ENCODE measurements at regions not wholly inside any gene's neighbourhood (a gene's known extent, or its start where the extent isn't known, plus 50 kb on each side); places are given as distances from the start of the nearest gene placed in this dataset.

GRCh38 chr4:96150466-96150865 lies 310.6 kb downstream of the PDHA2 start:
- TF ChIP-seq, protein P1, sequence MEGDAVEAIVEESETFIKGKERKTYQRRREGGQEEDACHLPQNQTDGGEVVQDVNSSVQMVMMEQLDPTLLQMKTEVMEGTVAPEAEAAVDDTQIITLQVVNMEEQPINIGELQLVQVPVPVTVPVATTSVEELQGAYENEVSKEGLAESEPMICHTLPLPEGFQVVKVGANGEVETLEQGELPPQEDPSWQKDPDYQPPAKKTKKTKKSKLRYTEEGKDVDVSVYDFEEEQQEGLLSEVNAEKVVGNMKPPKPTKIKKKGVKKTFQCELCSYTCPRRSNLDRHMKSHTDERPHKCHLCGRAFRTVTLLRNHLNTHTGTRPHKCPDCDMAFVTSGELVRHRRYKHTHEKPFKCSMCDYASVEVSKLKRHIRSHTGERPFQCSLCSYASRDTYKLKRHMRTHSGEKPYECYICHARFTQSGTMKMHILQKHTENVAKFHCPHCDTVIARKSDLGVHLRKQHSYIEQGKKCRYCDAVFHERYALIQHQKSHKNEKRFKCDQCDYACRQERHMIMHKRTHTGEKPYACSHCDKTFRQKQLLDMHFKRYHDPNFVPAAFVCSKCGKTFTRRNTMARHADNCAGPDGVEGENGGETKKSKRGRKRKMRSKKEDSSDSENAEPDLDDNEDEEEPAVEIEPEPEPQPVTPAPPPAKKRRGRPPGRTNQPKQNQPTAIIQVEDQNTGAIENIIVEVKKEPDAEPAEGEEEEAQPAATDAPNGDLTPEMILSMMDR (IDR thresholded peaks at IDR 0.05): no peak
- no peak for TF ChIP-seq POLR2A (IDR thresholded peaks at IDR 0.05)
